ENCODE measurements at regions not wholly inside any gene's neighbourhood (a gene's known extent, or its start where the extent isn't known, plus 50 kb on each side); places are given as distances from the start of the nearest gene placed in this dataset.

- no peak for TF ChIP-seq POLR2A (IDR thresholded peaks at IDR 0.05)
- TF ChIP-seq CTCF (IDR thresholded peaks at IDR 0.05), result no peak
Measured at GRCh38 chr7:145989469-145989868, 127.1 kb upstream of the CNTNAP2 start.

Measured in thyroid gland (tissue), 4 donors.